Astrocyte (in vitro differentiated cells and primary cell): ENCODE measurements at regions not wholly inside any gene's neighbourhood (a gene's known extent, or its start where the extent isn't known, plus 50 kb on each side); places are given as distances from the start of the nearest gene placed in this dataset.

Experiments used
- DNase-seq: peaks from one replicate; pipeline ENCODE4 v3.0.0-alpha.2; 2010; ENCODE audit warnings: low read depth
- FAIRE-seq: peaks from 2 replicates; lab custom pipeline; 2011; peaks lifted over from hg19 to GRCh38; lab: Jason Lieb, UNC
- H2AFZ ChIP-seq: 2 replicates; pipeline ENCODE4 v1.6.0; 2012; ENCODE audit warnings: low read depth, low read length, inconsistent platforms
- H3K27ac ChIP-seq: 2 replicates; pipeline ENCODE4 v1.5.1; 2011; ENCODE audit warnings: low read depth, low read length, inconsistent platforms
- H3K27me3 ChIP-seq: 2 replicates; pipeline ENCODE4 v1.6.0; 2011; ENCODE audit warnings: low read length, inconsistent platforms; ENCODE audit not compliant: insufficient read depth
- H3K36me3 ChIP-seq: 2 replicates; pipeline ENCODE4 v1.5.1; 2011; ENCODE audit warnings: low read length, inconsistent platforms; ENCODE audit not compliant: insufficient read depth
- H3K4me1 ChIP-seq: 2 replicates; pipeline ENCODE4 v1.5.1; 2011; ENCODE audit warnings: low read length, inconsistent platforms; ENCODE audit not compliant: insufficient read depth
- H3K4me2 ChIP-seq: 2 replicates; pipeline ENCODE4 v1.6.0; 2012; ENCODE audit warnings: low read length, inconsistent platforms
- H3K4me3 ChIP-seq: 2 replicates; pipeline ENCODE4 v1.5.1; 2011; ENCODE audit warnings: low read depth, mild to moderate bottlenecking, low read length, inconsistent platforms; ENCODE audit not compliant: insufficient read depth
- H3K79me2 ChIP-seq: 2 replicates; pipeline ENCODE4 v1.6.0; 2012; ENCODE audit warnings: mild to moderate bottlenecking, low read length, inconsistent platforms; ENCODE audit not compliant: insufficient read depth
- H3K9ac ChIP-seq: 2 replicates; pipeline ENCODE4 v1.6.0; 2012; ENCODE audit warnings: mild to moderate bottlenecking, low read length, inconsistent platforms
- H3K9me3 ChIP-seq: 2 replicates; pipeline ENCODE4 v1.5.1; 2012; ENCODE audit warnings: low read depth, mild to moderate bottlenecking, low read length, inconsistent platforms; ENCODE audit not compliant: insufficient read depth
- H4K20me1 ChIP-seq: 2 replicates; pipeline ENCODE4 v1.6.0; 2012; ENCODE audit warnings: low read length, inconsistent platforms; ENCODE audit not compliant: insufficient read depth
- H3K27ac Mint-ChIP-seq: one replicate; pipeline ENCODE4 v1.8.0; 2021; ENCODE audit warnings: mild to moderate bottlenecking, mixed read lengths; ENCODE audit not compliant: unreplicated experiment
- H3K27me3 Mint-ChIP-seq: one replicate; pipeline ENCODE4 v1.8.0; 2021; ENCODE audit warnings: low read depth, mixed read lengths; ENCODE audit not compliant: unreplicated experiment
- H3K36me3 Mint-ChIP-seq: one replicate; pipeline ENCODE4 v1.8.0; 2021; ENCODE audit warnings: low read depth, mixed read lengths; ENCODE audit not compliant: unreplicated experiment
- H3K4me1 Mint-ChIP-seq: one replicate; pipeline ENCODE4 v1.8.0; 2021; ENCODE audit warnings: low read depth, mixed read lengths; ENCODE audit not compliant: unreplicated experiment
- H3K4me3 Mint-ChIP-seq: one replicate; pipeline ENCODE4 v1.8.0; 2021; ENCODE audit warnings: mild to moderate bottlenecking, moderate library complexity, mixed read lengths; ENCODE audit not compliant: unreplicated experiment
- H3K9me3 Mint-ChIP-seq: one replicate; pipeline ENCODE4 v1.8.0; 2021; ENCODE audit warnings: mild to moderate bottlenecking, mixed read lengths; ENCODE audit not compliant: unreplicated experiment
- EZH2 ChIP-seq: IDR thresholded peaks from 2 replicates; pipeline ENCODE4 v1.6.1; 2012; ENCODE audit warnings: mild to moderate bottlenecking, low read length, inconsistent platforms; ENCODE audit not compliant: insufficient read depth
- TF ChIP-seq, protein P1 (sequence below): IDR thresholded peaks from 2 replicates; pipeline ENCODE4 v1.5.1; 2011; ENCODE audit warnings: low read depth, mild to moderate bottlenecking, inconsistent platforms, low read length, moderate library complexity; ENCODE audit not compliant: insufficient read depth

DNA sequence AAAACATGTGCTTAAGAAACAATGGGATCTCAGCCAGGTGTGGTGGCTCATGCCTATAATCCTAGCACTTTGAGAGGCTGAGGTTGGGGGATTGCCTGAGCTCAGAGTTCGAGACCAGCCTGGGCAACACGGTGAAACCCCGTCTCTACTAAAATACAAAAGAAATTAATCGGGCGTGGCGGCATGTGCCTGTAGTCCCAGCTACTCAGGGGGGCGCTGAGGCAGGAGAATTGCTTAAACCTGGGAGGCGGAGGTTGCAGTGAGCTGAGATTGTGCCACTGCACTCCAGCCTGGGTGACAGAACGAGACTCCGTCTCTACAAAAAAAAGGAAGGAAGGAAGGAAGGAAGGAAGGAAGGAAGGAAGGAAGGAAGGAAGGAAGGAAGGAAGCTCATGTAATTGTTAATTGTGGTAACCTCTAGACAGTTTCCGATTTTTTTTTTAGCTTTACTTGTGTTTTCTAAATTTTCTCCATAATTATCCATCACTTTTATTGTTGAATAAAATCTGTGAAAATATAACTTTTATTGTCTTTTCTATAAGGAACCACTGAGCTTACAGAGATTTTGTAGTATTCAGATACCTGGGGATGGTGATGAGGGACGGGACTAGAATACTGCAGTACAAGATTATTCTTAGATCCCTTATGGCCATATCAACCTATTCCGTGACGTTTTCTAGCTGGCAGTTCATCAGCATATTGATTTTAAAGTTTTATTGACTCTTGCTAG is 506.9 kb downstream of the NR2F2 start:
- Mint-ChIP-seq H3K36me3 (no peaks in the 10 kb centered on the region), H3K4me3 (no peak overlapping the region), H3K9me3 (peaks cover 15% of the 10 kb centered on the region), H3K27ac (no peak overlapping the region), H3K27me3 (no peaks in the 10 kb centered on the region), H3K4me1 (no peaks in the 10 kb centered on the region)
- DNase-seq (no peak), FAIRE-seq (no peak)
- H3K9me3 ChIP-seq = peaks cover 2% of the 10 kb centered on the region
- H3K4me2 ChIP-seq = no peak overlapping the region
- H3K36me3 ChIP-seq = no peaks in the 10 kb centered on the region
- TF ChIP-seq, protein P1, sequence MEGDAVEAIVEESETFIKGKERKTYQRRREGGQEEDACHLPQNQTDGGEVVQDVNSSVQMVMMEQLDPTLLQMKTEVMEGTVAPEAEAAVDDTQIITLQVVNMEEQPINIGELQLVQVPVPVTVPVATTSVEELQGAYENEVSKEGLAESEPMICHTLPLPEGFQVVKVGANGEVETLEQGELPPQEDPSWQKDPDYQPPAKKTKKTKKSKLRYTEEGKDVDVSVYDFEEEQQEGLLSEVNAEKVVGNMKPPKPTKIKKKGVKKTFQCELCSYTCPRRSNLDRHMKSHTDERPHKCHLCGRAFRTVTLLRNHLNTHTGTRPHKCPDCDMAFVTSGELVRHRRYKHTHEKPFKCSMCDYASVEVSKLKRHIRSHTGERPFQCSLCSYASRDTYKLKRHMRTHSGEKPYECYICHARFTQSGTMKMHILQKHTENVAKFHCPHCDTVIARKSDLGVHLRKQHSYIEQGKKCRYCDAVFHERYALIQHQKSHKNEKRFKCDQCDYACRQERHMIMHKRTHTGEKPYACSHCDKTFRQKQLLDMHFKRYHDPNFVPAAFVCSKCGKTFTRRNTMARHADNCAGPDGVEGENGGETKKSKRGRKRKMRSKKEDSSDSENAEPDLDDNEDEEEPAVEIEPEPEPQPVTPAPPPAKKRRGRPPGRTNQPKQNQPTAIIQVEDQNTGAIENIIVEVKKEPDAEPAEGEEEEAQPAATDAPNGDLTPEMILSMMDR = no peak
- H3K9ac ChIP-seq = no peak overlapping the region
- H3K79me2 ChIP-seq = no peaks in the 10 kb centered on the region
- no peaks in the 10 kb centered on the region for H3K4me1 ChIP-seq
- no peak overlapping the region for H3K27ac ChIP-seq
- H3K27me3 ChIP-seq = no peaks in the 10 kb centered on the region
- H3K4me3 ChIP-seq = no peak overlapping the region
- H2AFZ ChIP-seq = no peak overlapping the region
- H4K20me1 ChIP-seq = no peaks in the 10 kb centered on the region

DNA sequence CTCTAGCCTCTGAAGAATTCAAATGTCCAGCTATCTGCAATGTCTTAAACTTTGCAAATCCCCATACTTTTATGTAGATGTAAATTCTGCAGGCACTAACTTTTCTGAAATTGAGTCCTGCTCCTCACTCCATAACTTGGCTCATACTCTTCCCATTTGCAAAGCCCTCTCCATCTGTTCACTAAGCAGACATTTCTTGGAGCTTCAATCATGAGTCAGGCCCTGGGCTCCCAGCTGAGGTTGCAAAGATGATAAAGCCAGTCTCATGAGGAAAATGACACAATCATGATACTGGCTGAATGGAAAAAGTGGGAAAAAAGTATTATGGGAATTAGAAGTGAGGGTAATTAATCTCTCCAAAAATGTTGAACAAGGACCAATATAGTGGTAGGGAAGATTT is 507.6 kb downstream of the NR2F2 start:
- H2AFZ ChIP-seq = no peak overlapping the region
- no peak overlapping the region for H3K4me3 ChIP-seq
- H3K4me3 Mint-ChIP-seq = no peak overlapping the region
- TF ChIP-seq EZH2 = no peak
- TF ChIP-seq, protein P1 = no peak
- H3K4me1 ChIP-seq = no peaks in the 10 kb centered on the region
- peaks cover 2% of the 10 kb centered on the region for H3K9me3 ChIP-seq
- H4K20me1 ChIP-seq = no peaks in the 10 kb centered on the region
- no peaks in the 10 kb centered on the region for H3K36me3 Mint-ChIP-seq
- H3K27me3 Mint-ChIP-seq = no peaks in the 10 kb centered on the region
- H3K27ac ChIP-seq = no peak overlapping the region
- peaks cover 16% of the 10 kb centered on the region for H3K9me3 Mint-ChIP-seq
- no peaks in the 10 kb centered on the region for H3K36me3 ChIP-seq
- DNase-seq (peak; percentile 1), FAIRE-seq (no peak)
- H3K27ac Mint-ChIP-seq = no peak overlapping the region
- H3K4me1 Mint-ChIP-seq = no peaks in the 10 kb centered on the region
- no peaks in the 10 kb centered on the region for H3K79me2 ChIP-seq
- H3K4me2 ChIP-seq = no peak overlapping the region
- no peak overlapping the region for H3K9ac ChIP-seq
- no peaks in the 10 kb centered on the region for H3K27me3 ChIP-seq

DNA sequence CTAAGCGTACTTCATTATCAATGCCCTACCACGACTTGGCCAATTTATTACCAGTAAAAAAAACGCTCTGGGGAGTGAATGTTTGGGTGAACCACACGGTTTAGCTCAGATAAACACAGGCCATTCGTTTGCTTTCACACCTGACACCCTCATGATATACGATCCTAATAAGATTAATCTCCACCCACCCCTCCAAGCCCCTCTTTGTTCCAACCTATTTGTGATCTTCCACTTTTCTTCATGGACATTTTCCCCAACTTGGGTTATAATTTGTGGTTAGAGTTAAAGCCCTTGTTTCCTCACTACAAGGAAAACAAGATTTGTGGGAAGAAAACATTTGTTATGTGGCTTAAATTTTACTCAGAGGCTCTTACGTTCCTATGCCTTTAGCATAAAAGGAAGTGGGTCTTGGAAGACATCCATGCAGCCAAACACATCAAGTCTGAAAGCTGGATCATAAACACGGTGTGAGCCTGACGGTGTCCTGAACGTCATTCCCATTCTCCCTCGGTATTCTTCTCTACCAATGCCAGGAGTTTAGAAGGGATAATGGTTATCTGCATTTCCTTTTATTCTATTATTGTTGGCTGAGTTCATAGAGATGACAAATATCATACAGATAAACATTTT is 518.9 kb downstream of the NR2F2 start:
- H3K9me3 Mint-ChIP-seq = peaks cover 4% of the 10 kb centered on the region
- FAIRE-seq = no peak

More for the DNA sequence above, 518.9 kb downstream of the NR2F2 start:
- no peak for TF ChIP-seq EZH2
- TF ChIP-seq, protein P1 = no peak
- Mint-ChIP-seq H3K27ac (no peak overlapping the region), H3K4me3 (no peak overlapping the region), H3K27me3 (peaks cover 3% of the 10 kb centered on the region), H3K36me3 (no peaks in the 10 kb centered on the region), H3K4me1 (no peaks in the 10 kb centered on the region)
- no peak overlapping the region for H3K4me3 ChIP-seq
- no peaks in the 10 kb centered on the region for H3K4me1 ChIP-seq
- H3K9me3 ChIP-seq = no peaks in the 10 kb centered on the region
- H3K27me3 ChIP-seq = no peaks in the 10 kb centered on the region
- H3K27ac ChIP-seq = no peak overlapping the region
- no peaks in the 10 kb centered on the region for H3K36me3 ChIP-seq
- no peaks in the 10 kb centered on the region for H3K79me2 ChIP-seq
- H2AFZ ChIP-seq = no peak overlapping the region
- H3K9ac ChIP-seq = no peak overlapping the region
- no peaks in the 10 kb centered on the region for H4K20me1 ChIP-seq
- DNase-seq = peak; percentile 63
- no peak overlapping the region for H3K4me2 ChIP-seq
